HG03457 (cell line): ENCODE measurements at regions not wholly inside any gene's neighbourhood (a gene's known extent, or its start where the extent isn't known, plus 50 kb on each side); places are given as distances from the start of the nearest gene placed in this dataset.
"Not testable (repeated sequence)": the region's sequence is repeated elsewhere in the genome, so short reads cannot be mapped to it uniquely, and the experiment has no call there.

Experiments used
- ATAC-seq: cut with Tn5 transposase; IDR thresholded peaks from one replicate; pipeline ENCODE4 v1.9.1; 2021; ENCODE audit warnings: moderate number of reproducible peaks; ENCODE audit not compliant: unreplicated experiment

- no peak for ATAC-seq
These were observed 782.2 kb upstream of the NCAM2 start for GRCh38 chr21:20215959-20216358.

GRCh38 chr21:20220586-20220985 lies 777.6 kb upstream of the NCAM2 start:
- no peak for ATAC-seq

GRCh38 chr21:20221981-20222380 lies 776.2 kb upstream of the NCAM2 start:
- ATAC-seq: not testable (repeated sequence)

DNA sequence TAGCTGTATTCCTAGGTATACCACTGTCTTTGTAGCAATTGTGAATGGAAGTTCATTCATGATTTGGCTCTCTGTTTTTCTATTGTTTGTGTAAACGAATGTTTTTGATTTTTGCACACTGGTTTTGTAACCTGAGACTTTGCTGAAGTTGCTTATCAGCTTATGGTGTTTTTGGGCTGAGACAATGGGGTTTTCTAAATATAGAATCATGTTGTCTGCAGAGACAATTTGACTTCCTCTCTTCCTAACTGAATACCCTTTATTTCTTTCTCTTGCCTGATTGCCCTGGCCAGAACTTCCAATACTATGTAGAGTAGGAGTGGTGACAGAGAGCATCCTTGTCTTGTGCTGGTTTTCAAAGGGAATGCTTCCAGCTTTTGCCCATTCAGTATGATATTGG lies 761.6 kb upstream of the NCAM2 start:
- ATAC-seq: not testable (repeated sequence)

- ATAC-seq: no peak
These were observed 748.8 kb upstream of the NCAM2 start for GRCh38 chr21:20249401-20249800.

GRCh38 chr21:20250337-20250736 lies 747.9 kb upstream of the NCAM2 start:
- no peak for ATAC-seq

DNA sequence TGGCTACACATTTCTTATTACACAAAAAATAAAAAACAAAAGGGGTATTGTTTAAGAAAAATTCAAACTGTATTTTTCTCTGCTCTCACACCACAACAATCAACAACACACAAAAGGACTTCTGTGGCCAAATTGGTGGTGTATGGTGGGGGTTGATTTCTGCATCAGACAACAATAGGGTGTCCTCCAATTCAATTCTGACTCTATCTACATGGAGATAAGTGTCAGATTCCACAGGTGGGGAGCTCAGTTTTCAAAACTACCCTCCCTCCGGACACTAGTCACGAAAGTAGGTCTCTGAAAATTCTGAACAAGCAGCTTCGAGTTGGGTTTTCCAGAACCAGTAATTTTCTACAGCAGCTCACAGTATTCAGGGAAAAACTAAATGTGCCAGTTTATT lies 744.9 kb upstream of the NCAM2 start:
- ATAC-seq: no peak

DNA sequence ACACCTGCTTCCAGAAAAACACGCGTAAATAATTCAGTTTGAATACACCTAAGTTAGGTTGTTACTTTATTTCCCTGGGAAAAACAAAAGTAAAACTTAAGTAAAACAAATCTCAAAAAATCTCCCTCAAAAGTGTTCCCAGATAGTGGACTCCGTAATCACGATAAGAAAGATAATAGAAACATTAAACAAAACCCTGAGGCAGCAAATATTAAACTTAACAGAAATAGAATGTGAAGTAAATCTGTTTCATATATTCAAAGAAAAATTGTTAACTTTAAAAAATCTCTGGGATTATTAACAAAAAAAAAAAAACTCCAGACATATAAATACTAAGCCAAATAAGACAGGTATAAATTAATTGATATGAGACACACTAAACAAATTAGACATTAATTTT lies 743.2 kb upstream of the NCAM2 start:
- no peak for ATAC-seq

GRCh38 chr21:20257052-20257740 lies 741.0 kb upstream of the NCAM2 start:
- ATAC-seq: no peak

DNA sequence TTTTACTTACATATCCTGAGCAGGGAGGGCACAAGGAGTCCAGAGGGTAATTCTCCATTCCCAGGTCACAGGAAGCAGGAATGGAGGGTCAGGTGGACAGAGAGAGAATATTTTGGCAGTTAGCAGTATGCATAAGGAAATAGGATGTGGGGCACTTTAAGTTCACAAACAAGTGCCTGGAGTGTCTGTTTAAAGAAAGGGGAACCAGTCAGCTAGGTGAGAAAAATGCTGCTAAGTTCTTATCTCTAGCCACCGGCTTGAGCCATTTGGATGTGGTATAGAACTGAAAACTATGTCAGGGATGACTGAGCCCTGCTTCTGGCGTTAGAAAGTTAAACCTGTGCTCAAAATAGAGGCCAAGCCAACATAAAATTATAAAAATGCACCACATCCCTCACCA lies 739.7 kb upstream of the NCAM2 start:
- no peak for ATAC-seq

DNA sequence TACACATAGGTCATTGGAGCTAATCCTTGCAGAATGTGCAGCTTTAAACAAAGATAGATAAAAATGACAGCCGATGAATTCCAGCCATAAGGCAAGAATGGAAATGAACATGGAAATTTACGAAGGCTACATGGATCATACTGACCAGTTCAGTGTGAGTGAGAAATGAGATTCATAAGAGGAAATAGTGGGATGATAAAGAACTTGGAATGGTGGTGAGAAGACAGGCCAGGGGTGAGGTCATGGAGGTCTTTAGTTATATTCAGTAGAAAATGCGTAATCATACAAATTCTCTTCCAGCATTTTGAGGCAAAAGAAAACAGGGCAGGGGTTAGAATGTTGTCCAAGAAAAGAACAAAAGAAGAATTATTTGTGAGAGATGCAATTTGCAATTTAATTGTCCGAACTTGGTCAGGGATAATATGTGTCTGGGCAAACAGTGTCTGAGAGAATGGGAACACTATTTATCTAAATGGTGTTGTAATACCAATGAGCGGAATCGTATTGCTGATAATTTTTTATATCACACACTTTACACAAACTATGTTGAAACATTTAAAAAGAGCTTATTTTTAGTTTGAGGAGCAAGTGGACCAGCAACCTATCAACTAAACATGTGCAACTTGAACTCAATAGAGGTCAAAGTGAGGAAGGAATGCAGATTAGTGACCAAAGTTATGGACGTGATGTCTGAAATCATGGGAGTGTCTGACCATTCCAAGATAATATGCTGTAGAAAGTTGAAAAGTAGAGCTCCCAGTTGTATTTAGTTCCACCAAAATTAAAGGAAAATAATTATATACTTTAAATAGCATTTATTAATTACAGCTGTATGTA lies 739.0 kb upstream of the NCAM2 start:
- ATAC-seq: no peak

- no peak for ATAC-seq
These were observed 738.1 kb upstream of the NCAM2 start for GRCh38 chr21:20260124-20260523.

DNA sequence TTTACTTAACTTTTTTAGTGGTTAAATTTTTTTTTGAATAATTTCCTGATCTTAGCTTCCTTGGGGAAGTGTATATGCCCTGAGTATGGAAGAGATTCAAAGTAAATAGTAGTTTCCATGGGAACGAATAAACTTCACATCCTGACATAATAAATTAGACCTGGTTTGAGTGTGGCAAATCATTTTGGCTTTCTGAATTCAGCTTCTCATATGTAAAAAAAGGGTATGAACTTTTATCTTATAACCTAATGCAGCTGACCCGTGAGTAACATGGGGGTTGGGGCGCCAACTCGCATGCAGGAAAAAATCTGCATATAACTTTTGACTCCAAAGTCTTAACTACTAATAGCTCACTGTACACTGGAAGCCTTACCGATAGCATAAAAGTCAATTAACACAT lies 736.8 kb upstream of the NCAM2 start:
- no peak for ATAC-seq

DNA sequence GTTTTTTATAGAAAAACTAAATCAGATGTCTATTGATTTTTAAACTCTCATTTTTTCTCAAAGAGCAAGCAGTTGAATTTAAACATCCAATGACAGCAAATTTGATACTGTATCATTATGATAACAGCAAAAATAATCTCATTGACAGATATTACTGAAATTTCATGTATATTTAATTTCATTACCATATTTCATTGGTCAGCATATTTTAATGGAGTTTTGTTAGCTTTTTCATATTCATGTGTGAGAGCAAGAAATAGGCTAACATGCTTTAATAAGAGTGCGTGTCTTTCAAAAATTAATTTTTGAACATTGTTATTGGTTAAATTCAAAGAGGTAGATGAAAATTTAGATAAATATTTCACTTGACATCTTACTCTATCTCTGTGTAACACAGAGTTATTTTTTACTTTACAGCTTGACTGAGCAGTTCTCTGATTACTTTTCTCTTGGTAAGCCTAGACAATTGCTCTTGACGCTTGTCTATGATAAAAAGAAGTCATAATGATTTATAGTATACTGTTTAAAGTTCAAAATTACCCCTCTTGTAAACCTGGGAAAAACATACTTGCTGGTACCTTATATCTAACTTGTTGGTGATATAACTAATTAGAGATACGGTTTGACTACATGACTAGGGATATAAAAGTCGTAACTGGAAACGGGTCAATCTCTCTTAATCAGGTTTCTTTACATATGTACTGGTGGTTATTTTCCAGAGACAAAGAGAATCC lies 732.3 kb upstream of the NCAM2 start:
- no peak for ATAC-seq

DNA sequence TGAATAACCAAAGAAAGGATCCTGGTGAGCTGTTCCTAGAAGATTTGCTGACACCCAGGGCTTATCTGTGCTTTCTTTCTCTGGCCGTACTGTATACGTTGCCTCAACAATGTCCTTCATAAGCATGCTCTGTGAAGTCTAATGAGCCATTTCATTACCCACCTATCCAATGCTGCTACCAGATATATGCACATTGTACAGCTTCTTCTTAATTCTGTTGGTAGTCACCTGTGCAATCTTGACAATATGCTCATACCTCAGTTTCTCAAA lies 731.8 kb upstream of the NCAM2 start:
- ATAC-seq: no peak

GRCh38 chr21:20270365-20271055 lies 727.7 kb upstream of the NCAM2 start:
- ATAC-seq: no peak

DNA sequence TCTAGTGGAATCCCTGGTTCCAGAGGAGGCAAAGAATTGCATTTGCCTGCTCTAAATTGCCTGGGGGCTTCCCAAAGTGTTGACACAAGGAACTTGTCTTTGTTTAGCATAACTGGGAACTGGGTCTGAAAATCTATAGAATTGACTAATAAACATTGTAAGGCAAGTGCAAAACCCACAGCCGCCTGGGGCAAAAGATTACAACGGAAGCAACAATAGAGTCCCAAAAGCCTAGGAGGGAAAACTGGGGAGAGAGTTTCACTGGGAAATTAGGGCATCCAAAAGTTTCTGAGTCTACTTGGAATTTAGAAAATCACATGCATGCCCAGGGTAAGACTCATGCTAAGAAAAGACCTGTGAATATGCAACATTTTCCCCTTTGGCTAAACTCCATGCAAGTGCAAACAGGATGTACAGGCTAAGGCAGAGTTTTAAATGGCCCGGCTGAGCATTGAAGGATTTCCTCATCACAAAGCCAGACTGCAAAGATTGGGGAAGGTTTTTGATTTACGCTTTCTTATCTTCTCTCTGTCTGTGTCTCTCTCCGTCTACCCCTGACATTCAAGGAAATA lies 725.3 kb upstream of the NCAM2 start:
- no peak for ATAC-seq

GRCh38 chr21:20276377-20276776 lies 721.8 kb upstream of the NCAM2 start:
- no peak for ATAC-seq

DNA sequence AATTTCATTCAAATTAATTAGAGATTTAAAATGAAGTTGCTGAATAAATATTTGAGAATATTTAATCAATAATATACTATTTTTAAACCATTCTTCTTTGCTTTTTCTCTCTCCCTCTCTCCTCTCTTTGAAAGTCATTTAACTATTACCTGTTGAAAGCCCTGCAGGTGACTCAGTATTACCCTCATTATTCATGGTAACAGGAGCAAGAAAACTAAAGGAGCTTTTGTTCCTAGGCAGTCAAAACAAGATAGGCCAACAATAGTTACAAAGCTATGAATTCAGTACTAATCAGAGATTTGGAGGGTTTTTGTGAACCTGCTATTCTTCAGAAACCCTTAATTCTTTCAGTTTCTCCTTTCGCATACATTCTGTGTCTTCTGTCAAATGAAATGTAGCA lies 721.3 kb upstream of the NCAM2 start:
- no peak for ATAC-seq

DNA sequence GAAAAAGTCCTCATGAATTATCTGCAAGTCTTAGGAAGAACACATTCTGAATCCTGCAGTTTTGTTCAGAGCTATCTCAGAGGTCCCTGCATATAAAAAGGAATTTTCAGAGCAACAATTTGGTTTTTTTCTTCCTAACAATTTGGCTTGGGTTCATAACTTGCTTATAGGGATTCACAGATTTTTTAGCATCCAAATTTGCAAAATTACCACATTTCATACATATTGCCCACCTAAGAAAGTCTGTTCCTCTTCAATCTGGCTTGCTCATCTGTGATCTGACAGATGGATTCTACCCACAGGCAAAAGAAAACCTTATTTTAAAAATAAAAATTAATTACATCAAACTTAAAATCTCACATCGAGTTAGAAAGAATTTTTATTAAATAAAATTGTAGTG lies 714.4 kb upstream of the NCAM2 start:
- no peak for ATAC-seq

GRCh38 chr21:20292280-20292679 lies 705.9 kb upstream of the NCAM2 start:
- no peak for ATAC-seq
